ENCODE measurements at regions not wholly inside any gene's neighbourhood (a gene's known extent, or its start where the extent isn't known, plus 50 kb on each side); places are given as distances from the start of the nearest gene placed in this dataset.

DNA sequence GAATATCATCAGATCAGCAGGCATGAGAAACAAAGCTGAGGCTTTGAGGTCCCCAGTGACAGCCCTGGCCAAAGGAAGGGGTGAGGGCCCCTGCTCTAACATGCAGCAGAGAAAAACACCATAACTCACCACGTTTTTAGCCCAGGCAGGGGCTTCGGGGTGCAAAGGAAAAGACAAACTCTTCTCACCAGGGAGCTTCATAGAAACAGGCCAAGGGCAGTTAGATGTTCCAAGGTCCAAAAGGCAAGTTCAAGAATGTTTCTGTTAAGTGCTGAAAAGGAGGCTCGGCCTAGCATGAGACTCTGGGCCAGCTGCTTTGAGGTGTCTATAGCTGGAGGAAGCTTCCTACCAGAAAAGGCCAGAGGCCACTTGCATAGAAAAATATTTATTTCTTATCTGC, 608.4 kb upstream of the CFAP20DC start:
- TF ChIP-seq, protein P1, sequence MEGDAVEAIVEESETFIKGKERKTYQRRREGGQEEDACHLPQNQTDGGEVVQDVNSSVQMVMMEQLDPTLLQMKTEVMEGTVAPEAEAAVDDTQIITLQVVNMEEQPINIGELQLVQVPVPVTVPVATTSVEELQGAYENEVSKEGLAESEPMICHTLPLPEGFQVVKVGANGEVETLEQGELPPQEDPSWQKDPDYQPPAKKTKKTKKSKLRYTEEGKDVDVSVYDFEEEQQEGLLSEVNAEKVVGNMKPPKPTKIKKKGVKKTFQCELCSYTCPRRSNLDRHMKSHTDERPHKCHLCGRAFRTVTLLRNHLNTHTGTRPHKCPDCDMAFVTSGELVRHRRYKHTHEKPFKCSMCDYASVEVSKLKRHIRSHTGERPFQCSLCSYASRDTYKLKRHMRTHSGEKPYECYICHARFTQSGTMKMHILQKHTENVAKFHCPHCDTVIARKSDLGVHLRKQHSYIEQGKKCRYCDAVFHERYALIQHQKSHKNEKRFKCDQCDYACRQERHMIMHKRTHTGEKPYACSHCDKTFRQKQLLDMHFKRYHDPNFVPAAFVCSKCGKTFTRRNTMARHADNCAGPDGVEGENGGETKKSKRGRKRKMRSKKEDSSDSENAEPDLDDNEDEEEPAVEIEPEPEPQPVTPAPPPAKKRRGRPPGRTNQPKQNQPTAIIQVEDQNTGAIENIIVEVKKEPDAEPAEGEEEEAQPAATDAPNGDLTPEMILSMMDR (IDR thresholded peaks at IDR 0.05; ENCODE audit: insufficient read depth, low read length, severe bottlenecking), result no peak
- FAIRE-seq (no peak), DNase-seq (ENCODE audit: low read depth) (no peak)
- H3K36me3 ChIP-seq (ENCODE audit: control insufficient read depth, insufficient read depth, low read length), result no peaks in the 10 kb centered on the region
- no peaks in the 10 kb centered on the region for H3K27me3 ChIP-seq (ENCODE audit: control insufficient read depth, insufficient read depth, low read length)
- no peak overlapping the region for H3K4me3 ChIP-seq (ENCODE audit: low read depth, low read length)

- no peak for DNase-seq (ENCODE audit: low read depth)
- FAIRE-seq, result no peak
- no peaks in the 10 kb centered on the region for H3K36me3 ChIP-seq (ENCODE audit: control insufficient read depth, insufficient read depth, low read length)
- no peaks in the 10 kb centered on the region for H3K27me3 ChIP-seq (ENCODE audit: control insufficient read depth, insufficient read depth, low read length)
- no peak overlapping the region for H3K4me3 ChIP-seq (ENCODE audit: low read depth, low read length)
- TF ChIP-seq, protein P1 (IDR thresholded peaks at IDR 0.05; ENCODE audit: insufficient read depth, low read length, severe bottlenecking), result no peak
Observed at GRCh38 chr3:59655418-59656015, 605.7 kb upstream of the CFAP20DC start.

- no peak overlapping the region for H3K4me3 ChIP-seq (ENCODE audit: low read depth, low read length)
- peak; percentile 84 for DNase-seq (ENCODE audit: low read depth)
- FAIRE-seq, result peak; percentile 97
Observed at GRCh38 chr3:59654480-59655417, 604.9 kb upstream of the CFAP20DC start.

DNA sequence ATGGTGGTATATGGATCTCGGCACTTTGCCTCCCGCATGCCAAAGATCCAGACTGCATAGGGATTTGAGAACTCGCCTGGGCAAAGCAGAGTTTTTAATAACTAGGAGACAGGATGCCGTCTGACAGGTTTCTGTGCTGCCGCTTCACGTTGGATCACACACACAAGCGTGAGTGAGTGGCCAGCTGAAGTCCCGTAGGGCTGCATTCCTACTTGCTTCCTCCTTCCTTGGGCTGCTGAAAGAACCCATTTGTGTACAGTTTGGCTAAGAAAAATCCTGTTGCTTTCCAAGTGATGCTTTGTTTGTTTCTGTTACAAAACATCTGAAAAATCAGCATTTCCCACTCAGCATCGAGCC, 604.3 kb upstream of the CFAP20DC start:
- peak overlapping the region; percentile 9 for H3K4me3 ChIP-seq (ENCODE audit: low read depth, low read length)
- peak; percentile 88 for DNase-seq (ENCODE audit: low read depth)

More at GRCh38 chr3:59654480-59655417, 604.9 kb upstream of the CFAP20DC start:
- Histone ChIP-seq H3K36me3 (ENCODE audit: control insufficient read depth, insufficient read depth, low read length) (no peaks in the 10 kb centered on the region), H3K27me3 (ENCODE audit: control insufficient read depth, insufficient read depth, low read length) (no peaks in the 10 kb centered on the region)
- TF ChIP-seq, protein P1 (IDR thresholded peaks at IDR 0.05; ENCODE audit: insufficient read depth, low read length, severe bottlenecking), result no peak

DNA sequence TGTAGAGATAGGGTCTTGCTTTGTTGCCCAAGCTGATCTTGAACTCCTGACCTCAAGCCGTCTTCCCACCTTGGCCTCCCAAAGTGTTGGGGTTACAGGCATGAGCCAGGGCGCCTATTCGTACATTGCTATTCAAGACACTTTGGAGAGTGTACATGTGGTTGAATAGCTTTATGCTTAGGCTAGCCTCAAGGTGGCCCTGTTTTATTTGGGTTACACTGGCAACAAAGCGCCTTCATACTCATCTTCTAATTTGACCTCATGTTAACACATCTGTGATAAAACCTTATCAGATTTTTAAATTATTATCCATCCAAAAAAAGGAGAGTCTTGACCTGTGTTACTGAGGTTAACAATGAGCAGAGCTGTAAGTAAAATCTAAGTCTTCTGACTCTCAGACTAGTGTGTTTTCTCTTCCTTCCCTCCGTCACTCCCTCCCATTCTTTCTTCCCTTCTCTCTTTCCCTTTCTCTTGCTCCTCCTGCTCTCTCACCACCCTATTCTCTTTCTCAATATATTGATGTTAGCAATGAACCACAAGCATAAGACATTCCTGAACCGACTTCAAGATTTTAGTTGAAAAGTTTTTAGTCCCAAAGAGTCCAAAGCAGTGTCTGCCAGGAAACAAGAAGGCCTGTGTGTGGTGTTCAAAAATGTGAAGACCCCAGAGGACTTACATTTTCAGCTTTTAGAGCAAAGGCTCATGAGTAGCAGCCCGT, 603.7 kb upstream of the CFAP20DC start:
- Histone ChIP-seq H3K4me3 (ENCODE audit: low read depth, low read length) (peak overlapping the region; percentile 9), H3K36me3 (ENCODE audit: control insufficient read depth, insufficient read depth, low read length) (no peaks in the 10 kb centered on the region), H3K27me3 (ENCODE audit: control insufficient read depth, insufficient read depth, low read length) (no peaks in the 10 kb centered on the region)
- FAIRE-seq (no peak), DNase-seq (ENCODE audit: low read depth) (peak; percentile 58)
- TF ChIP-seq, protein P1 (IDR thresholded peaks at IDR 0.05; ENCODE audit: insufficient read depth, low read length, severe bottlenecking), result peak; percentile 23

More for the DNA sequence above, 604.3 kb upstream of the CFAP20DC start:
- H3K36me3 ChIP-seq (ENCODE audit: control insufficient read depth, insufficient read depth, low read length), result no peaks in the 10 kb centered on the region
- FAIRE-seq, result peak; percentile 90
- TF ChIP-seq, protein P1 (IDR thresholded peaks at IDR 0.05; ENCODE audit: insufficient read depth, low read length, severe bottlenecking), result no peak
- H3K27me3 ChIP-seq (ENCODE audit: control insufficient read depth, insufficient read depth, low read length), result no peaks in the 10 kb centered on the region
